ENCODE measurements at regions not wholly inside any gene's neighbourhood (a gene's known extent, or its start where the extent isn't known, plus 50 kb on each side); places are given as distances from the start of the nearest gene placed in this dataset.
"Not testable (repeated sequence)": the region's sequence is repeated elsewhere in the genome, so short reads cannot be mapped to it uniquely, and the experiment has no call there.

- DNase-seq (ENCODE audit: low spot score) = no peak
- in situ Hi-C loops (cut with MboI; ENCODE audit: low sequenced_read_pairs, unreplicated experiment) = no loop called here
- no peak for TF ChIP-seq CTCF (IDR thresholded peaks at IDR 0.05; ENCODE audit: borderline replicate concordance, control extremely low read depth, extremely low read depth, insufficient read depth, missing control alignments)
Measured at GRCh38 chr3:189375532-189375931, 203.8 kb downstream of the TPRG1 start.

GRCh38 chr3:189383630-189384029 lies 211.9 kb downstream of the TPRG1 start:
- in situ Hi-C loops (cut with MboI; ENCODE audit: low sequenced_read_pairs, unreplicated experiment) = no loop called here
- TF ChIP-seq CTCF (IDR thresholded peaks at IDR 0.05; ENCODE audit: borderline replicate concordance, control extremely low read depth, extremely low read depth, insufficient read depth, missing control alignments) = no peak

GRCh38 chr3:189385880-189386279 lies 214.1 kb downstream of the TPRG1 start:
- DNase-seq (ENCODE audit: low spot score); in situ Hi-C loops (cut with MboI; ENCODE audit: low sequenced_read_pairs, unreplicated experiment): not testable (repeated sequence)

More at GRCh38 chr3:189383630-189384029, 211.9 kb downstream of the TPRG1 start:
- no peak for DNase-seq (ENCODE audit: low spot score)

GRCh38 chr3:189386739-189387138 lies 215.0 kb downstream of the TPRG1 start:
- in situ Hi-C loops (cut with MboI; ENCODE audit: low sequenced_read_pairs, unreplicated experiment) = no loop called here
- TF ChIP-seq CTCF (IDR thresholded peaks at IDR 0.05; ENCODE audit: borderline replicate concordance, control extremely low read depth, extremely low read depth, insufficient read depth, missing control alignments) = no peak
- DNase-seq (ENCODE audit: low spot score) = no peak

- DNase-seq (ENCODE audit: low spot score) = no peak
- in situ Hi-C loops (cut with MboI; ENCODE audit: low sequenced_read_pairs, unreplicated experiment) = no loop called here
Measured at GRCh38 chr3:189389346-189389745, 217.6 kb downstream of the TPRG1 start.

GRCh38 chr3:189393598-189393997 lies 221.8 kb downstream of the TPRG1 start:
- no peak for TF ChIP-seq CTCF (IDR thresholded peaks at IDR 0.05; ENCODE audit: borderline replicate concordance, control extremely low read depth, extremely low read depth, insufficient read depth, missing control alignments)
- no peak for DNase-seq (ENCODE audit: low spot score)
- in situ Hi-C loops (cut with MboI; ENCODE audit: low sequenced_read_pairs, unreplicated experiment) = no loop called here

More at GRCh38 chr3:189389346-189389745, 217.6 kb downstream of the TPRG1 start:
- TF ChIP-seq CTCF (IDR thresholded peaks at IDR 0.05; ENCODE audit: borderline replicate concordance, control extremely low read depth, extremely low read depth, insufficient read depth, missing control alignments) = no peak

- in situ Hi-C loops (cut with MboI; ENCODE audit: low sequenced_read_pairs, unreplicated experiment) = no loop called here
- TF ChIP-seq CTCF (IDR thresholded peaks at IDR 0.05; ENCODE audit: borderline replicate concordance, control extremely low read depth, extremely low read depth, insufficient read depth, missing control alignments) = no peak
- DNase-seq (ENCODE audit: low spot score) = peak; percentile 38
Measured at GRCh38 chr3:189394599-189395121, 222.9 kb downstream of the TPRG1 start.

Measured in GM13976 (cell line).